LoVo (cell line): ENCODE measurements at regions not wholly inside any gene's neighbourhood (a gene's known extent, or its start where the extent isn't known, plus 50 kb on each side); places are given as distances from the start of the nearest gene placed in this dataset.

Experiments
- DNase-seq: peaks from one replicate; pipeline ENCODE4 v3.0.0-alpha.2; 2016; ENCODE audit warnings: low spot score

GRCh38 chr15:94606286-94606685 lies 374.9 kb downstream of the MCTP2 start:
- DNase-seq: no peak

- DNase-seq: no peak
These were observed 375.9 kb downstream of the MCTP2 start for GRCh38 chr15:94607176-94607654.

GRCh38 chr15:94610069-94610468 lies 378.7 kb downstream of the MCTP2 start:
- no peak for DNase-seq

- DNase-seq: no peak
These were observed 379.1 kb downstream of the MCTP2 start for GRCh38 chr15:94610485-94610884.

- DNase-seq: no peak
These were observed 380.3 kb downstream of the MCTP2 start for GRCh38 chr15:94611656-94612055.

- no peak for DNase-seq
These were observed 384.3 kb downstream of the MCTP2 start for GRCh38 chr15:94615688-94616087.

GRCh38 chr15:94620632-94621031 lies 389.3 kb downstream of the MCTP2 start:
- no peak for DNase-seq

- no peak for DNase-seq
These were observed 390.4 kb downstream of the MCTP2 start for GRCh38 chr15:94621736-94622135.

- no peak for DNase-seq
These were observed 395.6 kb downstream of the MCTP2 start for GRCh38 chr15:94626949-94627348.

GRCh38 chr15:94631608-94632007 lies 400.2 kb downstream of the MCTP2 start:
- no peak for DNase-seq

GRCh38 chr15:94638183-94638582 lies 406.8 kb downstream of the MCTP2 start:
- no peak for DNase-seq

GRCh38 chr15:94639701-94640100 lies 408.3 kb downstream of the MCTP2 start:
- no peak for DNase-seq

- DNase-seq: no peak
These were observed 413.1 kb downstream of the MCTP2 start for GRCh38 chr15:94644433-94644832.

GRCh38 chr15:94653071-94653470 lies 421.7 kb downstream of the MCTP2 start:
- no peak for DNase-seq

GRCh38 chr15:94655249-94655880 lies 424.0 kb downstream of the MCTP2 start:
- no peak for DNase-seq

- DNase-seq: no peak
These were observed 434.5 kb downstream of the MCTP2 start for GRCh38 chr15:94665676-94666441.

- no peak for DNase-seq
These were observed 435.2 kb downstream of the MCTP2 start for GRCh38 chr15:94666553-94666952.

- DNase-seq: no peak
These were observed 435.7 kb downstream of the MCTP2 start for GRCh38 chr15:94667109-94667508.

GRCh38 chr15:94670438-94671034 lies 439.2 kb downstream of the MCTP2 start:
- peak; percentile 63 for DNase-seq

GRCh38 chr15:94671858-94672532 lies 440.6 kb downstream of the MCTP2 start:
- DNase-seq: no peak

GRCh38 chr15:94673801-94674200 lies 442.4 kb downstream of the MCTP2 start:
- DNase-seq: no peak

GRCh38 chr15:94674296-94674695 lies 442.9 kb downstream of the MCTP2 start:
- DNase-seq: no peak
